Ovary (tissue), 3 donors: ENCODE measurements at regions not wholly inside any gene's neighbourhood (a gene's known extent, or its start where the extent isn't known, plus 50 kb on each side); places are given as distances from the start of the nearest gene placed in this dataset.

Experiments used
- EP300 ChIP-seq: sonication (generic); formaldehyde crosslinking; IDR thresholded peaks from one replicate; pipeline ENCODE4 v1.6.1; 2017; ENCODE audit warnings: antibody characterized with exemption
- POLR2A ChIP-seq: fragments of 450-650 bp; IDR thresholded peaks from one replicate; pipeline ENCODE4 v1.6.1; 2017; ENCODE audit warnings: antibody characterized with exemption, mild to moderate bottlenecking, moderate library complexity
- TF ChIP-seq, protein P1 (sequence below), 3 donors: fragments of 450-650 bp in 2 of 3; fragments of 200-600 bp in 1 of 3; IDR thresholded peaks; one replicate each; pipeline versions ENCODE4 v1.5.1 to v1.8.0; 2016 to 2022; ENCODE audit warnings: antibody characterized with exemption in 3 of 3, mild to moderate bottlenecking in 1 of 3
- donor health status: DM: no; HTN: no; CAD: no.

DNA sequence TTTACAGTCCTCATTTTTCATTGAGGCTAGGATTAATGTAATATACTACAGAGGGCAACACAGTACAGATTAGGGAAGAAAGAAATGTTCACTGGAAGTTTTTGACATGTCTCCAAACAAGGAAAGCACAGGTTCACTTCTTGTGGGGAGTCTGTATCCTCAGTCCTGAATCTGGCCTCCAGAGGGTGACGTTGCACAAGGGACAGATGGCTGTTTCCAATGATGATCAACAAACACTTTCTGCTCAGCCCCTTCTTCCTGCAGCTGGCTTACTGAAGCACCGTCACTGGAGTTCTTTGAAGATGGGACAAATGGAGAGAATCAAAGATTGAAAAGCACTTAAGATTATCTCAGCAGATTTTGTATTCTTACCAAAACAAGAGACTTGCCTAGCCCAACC is 123.3 kb upstream of the OR4E1 start:
- no peak for TF ChIP-seq POLR2A
- TF ChIP-seq, protein P1, sequence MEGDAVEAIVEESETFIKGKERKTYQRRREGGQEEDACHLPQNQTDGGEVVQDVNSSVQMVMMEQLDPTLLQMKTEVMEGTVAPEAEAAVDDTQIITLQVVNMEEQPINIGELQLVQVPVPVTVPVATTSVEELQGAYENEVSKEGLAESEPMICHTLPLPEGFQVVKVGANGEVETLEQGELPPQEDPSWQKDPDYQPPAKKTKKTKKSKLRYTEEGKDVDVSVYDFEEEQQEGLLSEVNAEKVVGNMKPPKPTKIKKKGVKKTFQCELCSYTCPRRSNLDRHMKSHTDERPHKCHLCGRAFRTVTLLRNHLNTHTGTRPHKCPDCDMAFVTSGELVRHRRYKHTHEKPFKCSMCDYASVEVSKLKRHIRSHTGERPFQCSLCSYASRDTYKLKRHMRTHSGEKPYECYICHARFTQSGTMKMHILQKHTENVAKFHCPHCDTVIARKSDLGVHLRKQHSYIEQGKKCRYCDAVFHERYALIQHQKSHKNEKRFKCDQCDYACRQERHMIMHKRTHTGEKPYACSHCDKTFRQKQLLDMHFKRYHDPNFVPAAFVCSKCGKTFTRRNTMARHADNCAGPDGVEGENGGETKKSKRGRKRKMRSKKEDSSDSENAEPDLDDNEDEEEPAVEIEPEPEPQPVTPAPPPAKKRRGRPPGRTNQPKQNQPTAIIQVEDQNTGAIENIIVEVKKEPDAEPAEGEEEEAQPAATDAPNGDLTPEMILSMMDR (IDR thresholded peaks at IDR 0.05), result no peak
- no peak for TF ChIP-seq EP300
